HG02973 (cell line): ENCODE measurements at regions not wholly inside any gene's neighbourhood (a gene's known extent, or its start where the extent isn't known, plus 50 kb on each side); places are given as distances from the start of the nearest gene placed in this dataset.
"Not testable (repeated sequence)": the region's sequence is repeated elsewhere in the genome, so short reads cannot be mapped to it uniquely, and the experiment has no call there.

Source experiments
- ATAC-seq: cut with Tn5 transposase; IDR thresholded peaks from one replicate; pipeline ENCODE4 v1.9.1; 2021; ENCODE audit warnings: moderate library complexity; ENCODE audit not compliant: unreplicated experiment

DNA sequence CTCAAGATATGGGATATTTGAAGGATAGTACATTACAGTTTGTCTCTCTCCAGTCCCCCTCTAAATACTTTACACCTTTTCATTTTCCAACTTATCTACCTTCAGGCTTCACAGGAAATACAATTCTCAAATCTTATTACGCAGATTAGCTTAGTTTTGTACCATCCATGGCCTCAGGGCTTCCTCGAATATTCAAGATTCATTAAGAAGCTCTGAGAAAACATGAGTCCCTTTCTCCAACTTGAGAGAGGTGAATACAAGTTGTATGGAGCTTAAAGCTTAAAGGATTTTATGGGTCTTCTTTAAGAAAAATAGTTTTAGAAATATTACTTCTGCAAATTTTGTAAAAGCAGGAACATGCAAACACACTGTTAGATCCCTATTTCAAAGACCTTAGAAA, 1212.5 kb downstream of the GALC start:
- ATAC-seq, result no peak

DNA sequence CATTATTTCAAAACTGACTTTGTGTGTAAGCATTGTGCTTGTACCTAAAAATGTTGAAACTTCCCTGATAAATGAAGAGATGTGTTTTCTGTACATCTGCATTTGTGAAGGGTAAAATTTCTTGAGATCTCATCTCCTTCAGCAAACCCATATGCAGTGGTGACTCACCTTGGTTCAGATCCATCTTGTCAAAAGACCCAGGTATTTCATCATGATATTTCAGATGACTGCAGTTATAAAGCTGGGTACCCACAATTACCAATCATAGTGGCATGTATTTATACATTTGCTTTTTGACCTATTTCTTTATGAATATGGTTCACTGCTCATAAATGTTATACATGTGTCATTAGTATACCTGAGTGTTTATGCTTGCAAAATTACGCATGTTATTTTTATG, 1213.6 kb downstream of the GALC start:
- no peak for ATAC-seq

DNA sequence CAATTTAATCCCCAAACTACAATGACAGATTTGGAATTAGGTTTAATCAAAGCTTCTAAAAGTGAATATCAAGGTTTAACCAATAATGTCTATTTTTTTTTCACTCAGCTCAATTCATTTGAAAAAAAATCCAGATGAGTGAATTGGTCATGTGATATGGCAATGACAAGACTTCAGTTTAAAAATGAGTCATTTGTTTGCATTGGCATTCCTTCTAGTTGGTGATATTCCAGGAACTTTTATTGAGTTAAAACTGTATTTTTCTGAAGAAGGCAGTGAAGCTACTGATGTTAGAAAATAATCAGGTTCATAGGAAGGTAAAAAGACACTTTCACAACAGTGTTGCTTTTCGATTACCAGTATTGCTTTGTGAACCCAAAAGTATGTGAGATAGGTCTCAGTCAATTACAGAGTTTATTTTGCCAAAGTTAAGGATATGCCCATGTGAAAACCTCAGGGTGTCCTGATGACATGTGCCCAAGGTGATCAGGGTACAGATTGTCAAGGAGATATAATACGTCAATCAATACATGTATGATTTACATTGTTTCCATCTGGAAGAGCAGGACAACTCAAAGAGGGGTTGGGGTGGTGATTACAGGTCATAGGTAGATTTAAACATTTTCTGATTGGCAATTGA, 1214.9 kb downstream of the GALC start:
- ATAC-seq, result no peak

DNA sequence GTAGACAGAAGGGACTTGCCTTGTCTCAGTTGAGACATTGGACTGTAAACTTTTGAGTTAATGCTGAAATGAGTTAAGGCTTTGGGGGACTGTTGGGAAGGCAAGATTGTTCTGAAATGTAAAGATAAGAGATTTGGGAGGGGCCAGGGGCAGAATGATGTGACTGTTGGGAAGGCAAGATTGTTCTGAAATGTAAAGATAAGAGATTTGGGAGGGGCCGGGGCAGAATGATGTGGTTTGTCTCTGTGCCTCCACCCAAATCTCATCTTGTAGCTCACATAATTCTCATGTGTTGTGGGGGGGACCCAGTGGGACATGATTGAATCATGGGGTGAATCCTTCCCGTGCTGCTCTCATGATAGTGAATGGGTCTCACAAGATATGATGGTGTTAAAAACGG, 1217.1 kb downstream of the GALC start:
- not testable (repeated sequence) for ATAC-seq

DNA sequence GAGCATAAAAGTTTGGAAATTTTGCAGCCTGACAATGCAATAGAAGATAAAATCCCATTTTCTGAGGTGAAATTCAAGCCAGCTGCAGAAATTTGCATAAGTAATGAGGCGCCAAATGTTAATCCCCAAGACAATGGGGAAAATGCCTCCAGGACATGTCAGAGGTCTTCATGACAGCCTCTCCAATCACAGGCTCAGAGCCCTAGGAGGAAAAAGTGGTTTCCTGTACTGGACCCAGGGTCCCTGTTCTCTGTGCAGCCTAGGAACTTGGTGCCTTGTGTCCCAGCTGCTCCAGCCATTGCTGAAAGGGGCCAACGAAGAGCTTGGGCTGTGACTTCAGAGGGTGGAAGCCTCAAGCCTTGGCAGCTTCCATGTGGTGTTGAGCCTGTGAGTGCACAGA, 1218.1 kb downstream of the GALC start:
- ATAC-seq, result no peak

DNA sequence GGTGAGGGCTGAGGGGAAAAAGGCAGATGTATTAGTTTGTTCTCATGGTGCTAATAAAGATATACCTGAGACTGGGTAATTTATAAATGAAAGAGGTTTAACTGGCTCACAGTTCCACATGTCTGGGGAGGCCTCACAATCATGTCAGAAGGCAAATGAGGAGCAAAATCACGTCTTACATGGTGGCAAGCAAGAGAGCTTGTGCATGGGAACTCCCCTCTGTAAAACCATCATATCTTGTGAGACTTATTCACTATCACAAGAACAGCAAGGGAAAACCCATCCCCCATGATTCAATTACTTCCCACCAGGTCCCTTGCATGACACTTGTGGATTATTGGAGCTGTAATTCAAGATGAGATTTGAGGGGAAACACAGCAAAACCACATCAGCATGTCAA, 1220.9 kb downstream of the GALC start:
- no peak for ATAC-seq

DNA sequence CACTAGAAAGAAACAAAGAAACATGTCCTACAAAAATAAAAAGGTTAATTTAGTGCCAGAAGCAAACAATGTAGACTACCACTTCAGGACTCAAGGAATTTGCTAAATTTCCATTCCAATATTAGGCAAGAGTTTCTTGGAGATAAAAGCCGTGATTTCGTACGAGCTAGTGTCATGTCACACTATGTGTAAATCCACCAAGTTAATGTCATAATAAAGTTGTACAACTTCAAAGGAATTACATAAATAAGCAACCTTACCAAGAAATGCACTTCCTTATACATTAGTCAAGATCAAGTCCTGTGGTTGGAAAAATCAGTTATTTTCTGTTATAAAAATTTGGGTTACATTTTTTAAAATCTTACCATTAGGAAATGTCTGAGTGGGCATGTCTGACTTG, 1222.8 kb downstream of the GALC start:
- ATAC-seq, result no peak

DNA sequence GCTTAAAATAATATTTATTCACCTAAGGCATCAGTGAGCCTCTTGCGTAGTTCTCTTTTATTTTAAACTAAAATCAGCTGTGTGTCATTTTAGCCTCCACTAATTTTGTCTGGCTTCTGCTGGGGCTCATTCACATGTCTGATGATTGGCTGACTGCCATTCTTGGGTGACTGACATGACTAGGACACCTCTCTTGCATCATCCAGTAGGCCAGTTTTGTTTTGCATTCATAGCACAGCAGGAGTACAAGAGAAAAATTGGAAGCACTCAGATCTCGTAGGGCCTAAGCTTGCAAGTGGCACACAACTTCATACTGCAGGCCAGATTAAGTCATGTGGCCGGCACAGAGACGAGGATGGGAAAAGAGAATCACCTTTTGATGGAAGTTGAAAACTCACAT, 1226.5 kb downstream of the GALC start:
- no peak for ATAC-seq

DNA sequence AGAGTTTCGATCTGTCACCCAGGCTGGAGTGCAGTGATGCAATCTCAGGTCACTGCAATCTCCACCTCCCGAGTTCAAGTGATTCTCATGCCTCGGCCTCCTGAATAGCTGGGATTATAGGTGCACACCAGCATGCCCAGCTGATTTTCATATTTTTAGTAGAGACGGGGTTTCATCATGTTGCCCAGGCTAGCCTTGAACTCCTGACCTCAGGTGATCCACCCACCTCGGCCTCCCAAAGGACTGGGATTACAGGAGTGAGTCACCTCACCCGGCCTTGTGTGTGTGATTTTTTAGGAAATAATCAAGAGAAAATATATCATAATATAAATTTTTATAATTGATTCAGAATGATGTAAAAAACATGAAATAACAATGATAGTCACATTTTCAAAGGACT, 1231.4 kb downstream of the GALC start:
- no peak for ATAC-seq

DNA sequence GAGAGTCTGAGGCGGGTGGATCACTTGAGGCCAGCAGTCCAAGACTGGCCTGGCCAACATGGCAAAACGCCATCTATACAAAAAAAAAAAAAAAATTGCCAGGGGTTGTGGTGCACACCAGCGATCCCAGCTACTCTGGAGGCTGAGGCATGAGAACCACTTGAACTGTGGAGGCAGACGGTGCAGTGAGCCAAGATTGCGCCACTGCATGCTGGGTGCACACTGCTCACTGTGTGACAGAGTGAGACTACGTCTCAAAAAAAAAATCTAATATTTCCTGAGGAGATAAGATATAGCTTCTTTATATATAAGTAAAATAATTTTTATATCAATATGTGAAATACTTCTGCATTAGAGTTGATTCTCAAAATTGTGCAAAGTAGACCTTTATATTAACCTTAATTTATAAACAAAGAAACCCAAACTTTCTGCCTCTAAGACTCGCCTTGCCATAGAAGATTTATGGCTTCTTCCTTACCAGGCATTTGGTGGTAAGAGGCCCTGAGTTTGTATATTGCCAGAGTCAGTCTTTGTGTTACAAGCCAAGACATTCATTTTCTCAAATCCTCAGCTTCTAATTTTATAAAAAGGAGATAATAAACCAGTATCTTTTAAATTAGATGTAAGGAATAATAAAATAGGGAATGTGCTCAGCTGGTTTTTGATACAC, 1226.7 kb downstream of the FLRT2 start:
- ATAC-seq, result no peak

DNA sequence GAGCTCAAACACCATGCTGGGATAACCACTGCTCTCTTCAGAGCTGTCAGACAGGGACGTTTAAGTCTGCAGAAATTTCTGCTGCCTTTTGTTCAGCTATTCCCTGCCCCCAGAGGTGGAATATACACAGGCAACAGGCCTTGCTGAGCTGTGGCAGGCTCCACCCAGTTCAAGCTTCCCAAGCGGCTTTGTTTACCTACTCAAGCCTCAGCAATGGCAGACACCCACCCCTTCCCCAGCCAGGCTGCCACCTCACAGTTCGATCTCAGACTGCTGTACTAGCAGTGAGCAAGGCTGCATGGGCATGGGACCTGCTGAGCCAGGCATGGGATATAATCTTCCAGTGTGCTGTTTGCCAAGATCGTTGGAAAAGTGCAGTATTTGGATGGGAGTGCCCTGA, 1220.5 kb downstream of the FLRT2 start:
- ATAC-seq, result not testable (repeated sequence)

DNA sequence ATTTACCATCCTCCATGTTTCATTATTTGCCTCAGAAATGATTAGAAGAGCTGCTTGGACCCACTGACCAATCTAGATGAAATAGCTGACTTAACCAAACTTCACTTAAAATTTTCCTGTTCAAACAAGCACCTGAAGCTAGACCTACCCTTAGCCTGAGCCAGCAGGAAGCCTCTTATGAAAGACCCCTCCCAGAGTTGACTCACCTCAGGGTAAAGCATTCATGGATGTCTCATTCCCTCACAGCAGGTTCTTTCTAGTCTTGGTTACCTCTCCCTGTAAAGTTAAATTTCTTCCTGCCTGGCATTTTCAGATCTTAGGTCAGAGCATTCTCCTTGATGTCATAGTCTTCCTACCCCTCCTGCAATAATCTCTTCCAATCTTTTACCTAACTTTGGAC, 1209.8 kb downstream of the FLRT2 start:
- no peak for ATAC-seq

DNA sequence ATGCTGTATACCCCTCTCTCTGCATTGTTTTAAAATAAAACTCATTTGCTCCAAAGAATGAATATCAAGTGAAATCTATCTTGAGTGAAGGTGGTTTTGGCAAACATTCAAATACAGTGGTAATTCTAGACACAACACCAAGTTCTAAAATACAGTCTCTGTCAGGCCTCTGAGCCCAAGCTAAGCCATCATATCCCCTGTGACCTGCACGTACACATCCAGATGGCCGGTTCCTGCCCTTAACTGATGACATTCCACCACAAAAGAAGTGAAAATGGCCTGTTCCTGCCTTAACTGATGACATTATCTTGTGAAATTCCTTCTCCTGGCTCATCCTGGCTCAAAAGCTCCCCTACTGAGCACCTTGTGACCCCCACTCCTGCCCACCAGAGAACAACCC, 1201.5 kb downstream of the FLRT2 start:
- ATAC-seq, result not testable (repeated sequence)

DNA sequence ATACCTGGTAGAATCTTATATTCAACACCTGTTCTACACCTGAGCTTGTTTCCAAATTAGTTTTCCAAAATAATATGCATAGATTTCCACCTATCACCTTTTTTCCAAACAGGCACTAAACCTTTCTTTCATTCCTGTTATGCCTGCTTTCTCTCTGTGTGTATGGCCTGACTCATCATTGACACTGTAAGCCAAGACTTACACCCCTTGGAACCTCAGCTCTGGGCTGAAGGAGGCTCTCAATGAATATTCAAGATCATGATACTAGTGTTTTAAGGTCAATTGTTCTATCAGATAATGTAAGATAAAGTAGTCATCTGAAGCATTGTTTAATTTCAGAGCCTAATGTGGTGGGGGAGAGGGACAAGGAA, 1193.3 kb downstream of the FLRT2 start:
- no peak for ATAC-seq

DNA sequence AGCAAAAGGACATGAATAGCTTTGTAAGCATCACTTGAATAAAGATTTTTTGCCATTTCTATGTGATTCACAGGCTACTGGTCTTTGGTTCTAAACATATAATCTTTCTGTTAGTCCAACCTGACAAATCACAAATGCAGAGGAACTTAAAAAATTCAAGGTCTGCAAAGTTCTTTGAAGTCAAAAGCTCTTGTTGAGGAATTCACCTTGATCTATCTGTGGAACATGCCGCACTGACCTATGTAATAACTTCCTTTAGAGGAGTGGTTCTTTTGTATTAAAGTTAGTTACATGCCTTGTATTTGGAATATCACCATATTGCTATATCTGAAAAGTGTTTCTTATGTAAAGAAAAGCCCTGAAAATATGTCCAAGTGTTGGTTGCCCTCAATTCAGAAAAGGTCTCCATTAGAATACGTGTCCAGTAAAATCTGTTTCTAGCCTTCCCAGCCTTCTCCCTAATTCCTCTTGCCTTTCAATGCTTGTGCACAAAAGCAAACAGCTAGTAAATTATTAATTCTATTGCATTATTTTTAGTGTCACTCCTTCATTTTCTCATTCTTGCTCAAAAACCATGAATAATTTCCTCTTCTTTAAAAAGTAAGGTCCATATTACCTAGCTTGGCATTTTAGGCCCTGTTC, 1192.8 kb downstream of the FLRT2 start:
- ATAC-seq, result no peak

DNA sequence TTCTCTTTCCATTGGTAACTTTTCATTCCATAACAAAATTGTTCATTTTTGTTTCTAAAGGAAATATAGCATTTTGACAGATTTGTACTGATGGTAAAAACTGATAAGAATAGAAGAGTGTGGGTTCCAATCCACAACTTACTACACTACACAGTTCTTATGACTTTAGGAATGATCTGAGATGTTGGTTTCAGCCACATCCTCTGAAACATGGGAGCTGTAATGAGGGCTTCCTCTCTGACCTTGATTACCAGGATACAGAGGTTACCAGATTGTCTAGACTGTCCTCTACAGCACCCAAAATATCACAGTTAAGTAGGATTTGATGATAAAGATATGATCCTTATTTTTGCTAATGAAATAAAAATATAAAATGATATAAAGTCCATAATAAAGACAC, 1184.6 kb downstream of the FLRT2 start:
- ATAC-seq, result no peak

DNA sequence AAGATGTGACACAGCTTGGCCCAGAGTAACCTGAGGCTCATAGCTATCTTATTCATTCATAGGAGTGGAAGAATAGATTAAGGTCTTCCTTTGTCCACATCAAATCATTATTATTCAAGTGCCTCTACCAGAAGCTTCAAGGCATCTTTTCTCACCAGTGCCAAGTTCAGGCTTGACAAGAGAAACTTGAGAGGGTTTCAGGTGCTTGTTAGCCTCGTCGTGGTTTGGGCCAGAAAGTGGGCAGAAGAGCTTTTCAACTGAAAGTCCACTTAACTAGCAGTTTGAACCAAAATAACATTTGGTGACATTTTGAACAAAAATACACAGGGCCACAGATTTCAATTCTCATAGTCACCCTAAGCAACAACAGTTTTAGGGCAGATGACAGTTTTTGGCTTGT, 1184.2 kb downstream of the FLRT2 start:
- no peak for ATAC-seq

DNA sequence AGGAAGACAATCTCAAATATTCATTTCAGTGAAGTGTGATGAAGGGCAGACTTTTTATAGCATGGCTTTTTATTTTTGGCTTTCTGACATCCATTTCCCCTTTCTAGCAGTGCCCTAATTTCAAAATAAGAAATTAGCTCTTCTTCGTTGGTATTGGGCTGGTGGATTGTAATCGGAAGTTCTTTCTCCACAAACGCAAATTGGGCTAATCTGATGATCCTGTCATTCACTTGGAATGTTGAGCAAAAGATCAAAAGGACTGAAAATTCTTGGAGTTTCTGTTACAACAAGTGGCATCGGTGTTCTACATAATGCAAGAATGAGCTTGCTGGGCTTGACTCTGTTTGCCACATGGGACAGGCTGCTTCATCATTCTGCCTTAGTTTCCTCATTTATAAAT, 1182.8 kb downstream of the FLRT2 start:
- no peak for ATAC-seq

DNA sequence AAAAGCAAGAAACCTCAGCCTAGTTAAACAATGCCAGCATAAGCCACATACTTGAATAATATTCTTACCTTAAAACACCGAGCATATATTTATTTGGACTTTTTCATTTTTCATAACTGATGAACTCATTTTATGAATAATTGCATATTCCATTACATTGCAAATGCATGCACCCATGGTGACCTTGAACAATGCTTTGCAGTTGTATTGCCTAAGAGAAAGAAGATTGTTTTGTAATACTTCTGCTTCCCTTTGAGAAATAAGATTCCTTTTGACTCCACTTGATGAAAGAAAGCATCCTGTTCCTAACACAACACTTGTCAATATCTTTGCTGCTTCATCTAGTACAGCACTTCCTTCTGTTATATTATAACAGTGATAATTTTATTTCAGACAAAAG, 1182.2 kb downstream of the FLRT2 start:
- ATAC-seq, result no peak

DNA sequence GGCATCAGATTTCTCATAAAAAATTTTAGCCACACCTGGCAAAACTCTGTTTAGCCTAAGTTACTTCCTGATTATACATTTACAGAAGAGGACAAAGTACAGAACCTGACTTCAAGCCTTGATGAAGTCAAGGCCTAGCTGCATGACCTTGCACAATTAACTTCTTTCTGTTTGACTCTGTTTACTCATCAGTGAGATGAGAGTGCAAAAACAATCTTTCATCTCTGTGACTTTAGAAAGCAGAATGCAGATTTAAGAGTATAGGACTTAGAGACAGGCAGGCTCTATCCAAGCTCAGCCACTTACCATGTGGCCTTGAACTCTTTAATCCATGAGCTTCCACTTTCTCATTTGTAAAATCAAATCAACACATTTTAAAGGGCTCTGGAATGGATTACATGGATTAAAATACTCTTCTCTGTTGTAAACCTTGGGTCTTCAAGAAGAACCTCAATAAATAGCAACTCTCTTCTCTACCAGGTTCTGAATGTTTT, 1178.9 kb downstream of the FLRT2 start:
- ATAC-seq, result no peak

DNA sequence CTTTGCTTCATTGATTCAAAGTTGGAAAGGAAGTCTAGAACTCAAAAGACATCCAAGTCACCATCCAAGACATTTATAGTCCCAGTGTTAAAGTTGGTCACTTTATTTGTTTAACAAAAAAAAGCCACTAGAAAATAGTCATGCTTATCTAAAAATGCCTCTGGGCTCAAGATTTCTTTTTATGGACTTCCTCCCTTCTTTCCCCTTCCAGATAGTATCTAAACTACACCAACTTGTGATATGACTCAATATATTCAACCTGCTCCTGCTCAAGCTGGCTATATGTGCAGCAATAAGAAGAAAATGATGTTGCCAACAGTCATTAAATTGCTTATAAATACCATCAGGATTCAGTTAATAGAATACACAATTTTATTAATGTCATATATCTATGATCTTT, 1177.1 kb downstream of the FLRT2 start:
- no peak for ATAC-seq

DNA sequence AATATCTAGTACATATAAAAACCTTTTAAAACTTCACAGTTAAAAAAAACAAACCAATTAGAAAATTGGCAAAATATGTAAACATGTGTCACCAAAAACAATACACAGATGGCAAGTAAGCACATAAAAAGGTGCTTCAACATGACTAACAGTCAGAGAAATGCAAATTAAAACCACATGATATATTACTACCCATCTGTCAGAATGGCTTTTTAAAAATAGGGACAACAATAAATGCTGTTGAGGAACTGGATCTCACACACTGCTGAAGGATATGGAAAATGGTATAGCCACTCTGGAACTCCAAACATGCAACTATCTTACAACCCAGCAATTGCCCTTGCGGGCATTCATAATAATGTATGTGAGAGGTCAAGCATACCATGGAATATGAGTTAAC, 1153.6 kb downstream of the FLRT2 start:
- no peak for ATAC-seq
